ENCODE measurements at regions not wholly inside any gene's neighbourhood (a gene's known extent, or its start where the extent isn't known, plus 50 kb on each side); places are given as distances from the start of the nearest gene placed in this dataset.

DNA sequence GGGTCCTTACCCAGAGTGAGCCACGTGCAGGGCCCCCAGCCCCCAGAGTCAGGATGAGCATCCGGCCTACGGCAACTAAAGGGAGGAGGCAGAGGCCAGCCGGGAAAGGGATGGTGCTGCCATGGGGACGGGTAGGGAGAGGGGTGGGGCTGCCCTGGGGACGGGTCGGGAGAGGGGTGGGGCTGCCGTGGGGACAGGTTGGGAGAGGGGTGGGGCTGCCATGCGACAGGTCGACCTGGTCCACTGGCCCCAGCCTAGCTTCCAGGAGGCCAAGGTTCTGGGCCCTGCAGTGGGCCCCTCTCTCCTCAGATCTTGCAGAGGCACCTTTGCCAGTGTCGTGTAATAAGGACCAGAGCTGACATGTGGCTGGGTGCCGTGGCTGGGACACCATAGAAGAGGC lies 187.7 kb downstream of the BRD1 start:
- DNase-seq (ENCODE audit: low read depth): no peak

DNA sequence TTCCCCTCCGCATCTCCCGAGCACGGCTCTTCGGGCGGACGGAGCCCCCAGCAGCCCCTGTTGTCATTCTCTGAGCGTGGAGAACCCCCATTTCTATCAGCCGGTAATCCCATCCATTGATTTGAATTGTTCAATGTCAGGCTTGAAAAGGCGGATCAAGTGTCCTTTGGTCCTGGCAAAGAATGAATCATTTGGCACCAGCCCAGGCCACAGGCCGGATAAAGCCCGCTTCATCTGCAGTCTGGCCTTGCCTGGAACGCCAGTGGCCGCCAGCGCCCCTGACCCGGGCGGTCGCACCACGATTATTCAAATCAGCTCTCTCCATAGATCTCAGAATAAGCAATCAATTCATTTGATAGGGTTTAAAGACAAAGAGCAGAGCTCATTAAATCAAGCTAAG lies 188.9 kb downstream of the BRD1 start:
- peak; percentile 8 for DNase-seq (ENCODE audit: low read depth)
- in situ Hi-C loops (cut with HindIII; ENCODE audit: low sequenced_read_pairs): loop anchor here (5.0 kb wide), 1 partner anchor 46 kb away; no protein-coding TSS in a partner anchor
- H3K4me3 ChIP-seq (ENCODE audit: low read depth, low read length): no peak overlapping the region
- TF ChIP-seq, protein P1, sequence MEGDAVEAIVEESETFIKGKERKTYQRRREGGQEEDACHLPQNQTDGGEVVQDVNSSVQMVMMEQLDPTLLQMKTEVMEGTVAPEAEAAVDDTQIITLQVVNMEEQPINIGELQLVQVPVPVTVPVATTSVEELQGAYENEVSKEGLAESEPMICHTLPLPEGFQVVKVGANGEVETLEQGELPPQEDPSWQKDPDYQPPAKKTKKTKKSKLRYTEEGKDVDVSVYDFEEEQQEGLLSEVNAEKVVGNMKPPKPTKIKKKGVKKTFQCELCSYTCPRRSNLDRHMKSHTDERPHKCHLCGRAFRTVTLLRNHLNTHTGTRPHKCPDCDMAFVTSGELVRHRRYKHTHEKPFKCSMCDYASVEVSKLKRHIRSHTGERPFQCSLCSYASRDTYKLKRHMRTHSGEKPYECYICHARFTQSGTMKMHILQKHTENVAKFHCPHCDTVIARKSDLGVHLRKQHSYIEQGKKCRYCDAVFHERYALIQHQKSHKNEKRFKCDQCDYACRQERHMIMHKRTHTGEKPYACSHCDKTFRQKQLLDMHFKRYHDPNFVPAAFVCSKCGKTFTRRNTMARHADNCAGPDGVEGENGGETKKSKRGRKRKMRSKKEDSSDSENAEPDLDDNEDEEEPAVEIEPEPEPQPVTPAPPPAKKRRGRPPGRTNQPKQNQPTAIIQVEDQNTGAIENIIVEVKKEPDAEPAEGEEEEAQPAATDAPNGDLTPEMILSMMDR (IDR thresholded peaks at IDR 0.05; ENCODE audit: low read depth, low read length, missing control alignments): no peak

More for the DNA sequence above, 187.7 kb downstream of the BRD1 start:
- no peak overlapping the region for H3K4me3 ChIP-seq (ENCODE audit: low read depth, low read length)
- TF ChIP-seq, protein P1 (IDR thresholded peaks at IDR 0.05; ENCODE audit: low read depth, low read length, missing control alignments): no peak
- in situ Hi-C loops (cut with HindIII; ENCODE audit: low sequenced_read_pairs): loop anchor here (5.0 kb wide), 1 partner anchor 48 kb away; no protein-coding TSS in a partner anchor

DNA sequence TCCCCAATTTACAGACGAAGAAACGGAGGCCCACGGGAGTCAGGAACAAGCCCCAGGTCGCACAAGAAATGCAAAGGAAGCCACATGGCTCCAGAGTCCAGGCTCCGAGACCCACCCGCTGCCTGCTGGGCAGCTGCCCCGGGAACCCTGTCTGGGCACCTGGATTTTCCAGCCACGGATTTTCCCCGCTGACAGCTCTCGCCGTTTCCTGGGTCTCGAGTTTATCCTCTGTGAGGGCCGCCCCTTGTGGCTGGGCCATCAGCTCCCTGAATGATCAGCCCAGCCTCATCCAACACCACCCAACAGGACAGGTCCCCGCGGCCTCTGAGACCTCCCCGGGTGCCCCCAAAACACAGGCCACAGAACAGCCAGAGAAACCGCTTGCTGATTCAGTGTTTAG lies 189.7 kb downstream of the BRD1 start:
- in situ Hi-C loops (cut with HindIII; ENCODE audit: low sequenced_read_pairs): loop anchor here (5.0 kb wide), 1 partner anchor 46 kb away; no protein-coding TSS in a partner anchor
- DNase-seq (ENCODE audit: low read depth): no peak
- TF ChIP-seq, protein P1 (IDR thresholded peaks at IDR 0.05; ENCODE audit: low read depth, low read length, missing control alignments): no peak
- H3K4me3 ChIP-seq (ENCODE audit: low read depth, low read length): no peak overlapping the region

DNA sequence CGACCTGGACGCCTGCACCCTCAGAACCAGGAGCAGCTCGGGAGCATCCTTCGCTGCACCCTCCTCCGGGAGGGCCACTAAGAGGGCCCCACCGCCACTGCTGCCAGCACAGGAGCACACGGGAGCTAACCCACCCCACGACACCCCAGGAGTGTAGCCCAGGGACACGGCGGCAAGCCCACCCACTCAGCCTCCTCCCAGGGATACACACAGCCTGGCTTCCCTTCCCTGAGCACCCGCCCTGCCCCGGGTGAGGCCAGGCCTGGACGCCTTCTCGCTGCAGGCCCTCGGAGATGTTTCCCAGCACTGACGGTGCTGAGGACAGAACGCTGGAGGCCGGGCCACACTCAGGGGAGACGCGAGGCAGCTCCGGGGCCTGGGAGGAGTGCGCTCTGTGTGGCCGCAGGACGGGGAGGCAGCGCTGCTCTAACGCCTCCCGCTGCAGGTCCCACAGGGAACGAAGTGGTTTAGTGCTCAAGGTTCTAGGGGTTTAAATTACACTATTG lies 190.4 kb downstream of the BRD1 start:
- TF ChIP-seq, protein P1 (IDR thresholded peaks at IDR 0.05; ENCODE audit: low read depth, low read length, missing control alignments): no peak
- H3K4me3 ChIP-seq (ENCODE audit: low read depth, low read length): no peak overlapping the region
- in situ Hi-C loops (cut with HindIII; ENCODE audit: low sequenced_read_pairs): loop anchor here (5.0 kb wide), 1 partner anchor 45 kb away; no protein-coding TSS in a partner anchor
- no peak for DNase-seq (ENCODE audit: low read depth)

DNA sequence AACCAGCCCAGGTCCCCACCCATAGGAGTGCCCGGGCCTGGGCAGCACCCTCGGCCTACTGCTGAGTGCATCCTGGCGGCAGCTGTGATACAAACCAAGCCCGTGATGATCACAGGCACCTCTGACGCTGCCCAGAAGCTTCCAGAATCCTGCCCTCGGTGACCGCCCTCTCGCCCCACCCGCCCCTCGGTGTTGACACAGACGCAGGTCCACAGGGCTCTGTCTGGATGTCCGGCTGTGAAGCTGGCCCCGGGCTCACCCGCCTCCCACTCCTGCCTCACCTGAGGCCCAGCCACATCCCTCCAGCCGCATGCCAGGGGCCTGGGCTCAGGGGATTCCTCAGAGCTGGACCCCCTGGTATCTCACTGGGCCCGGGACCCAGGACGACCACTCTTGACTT lies 191.0 kb downstream of the BRD1 start:
- in situ Hi-C loops (cut with HindIII; ENCODE audit: low sequenced_read_pairs): loop anchor here (5.0 kb wide), 1 partner anchor 44 kb away; no protein-coding TSS in a partner anchor
- no peak overlapping the region for H3K4me3 ChIP-seq (ENCODE audit: low read depth, low read length)
- TF ChIP-seq, protein P1 (IDR thresholded peaks at IDR 0.05; ENCODE audit: low read depth, low read length, missing control alignments): no peak
- DNase-seq (ENCODE audit: low read depth): no peak

DNA sequence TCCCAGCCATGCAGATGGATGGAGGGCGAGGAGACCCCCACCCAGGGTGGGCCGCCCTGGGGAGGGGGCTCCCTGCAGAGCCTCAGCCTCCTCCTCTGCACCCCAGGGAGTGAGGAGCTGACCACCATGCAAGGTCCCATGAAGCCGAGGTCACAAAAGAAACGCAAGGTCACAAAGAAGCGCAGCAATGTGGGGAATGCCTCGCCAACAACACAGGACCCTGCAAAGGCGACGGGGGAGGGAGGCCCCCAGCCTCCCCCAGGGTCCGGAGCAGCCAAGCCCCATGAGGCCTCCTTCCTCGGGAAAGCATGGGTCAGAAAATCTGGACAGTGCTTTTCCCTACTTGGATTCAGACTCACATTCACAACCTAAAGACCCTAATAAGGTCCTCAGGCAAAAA lies 191.5 kb downstream of the BRD1 start:
- in situ Hi-C loops (cut with HindIII; ENCODE audit: low sequenced_read_pairs): loop anchor here (5.0 kb wide), 1 partner anchor 44 kb away; no protein-coding TSS in a partner anchor
- DNase-seq (ENCODE audit: low read depth): no peak
- H3K4me3 ChIP-seq (ENCODE audit: low read depth, low read length): no peak overlapping the region
- TF ChIP-seq, protein P1 (IDR thresholded peaks at IDR 0.05; ENCODE audit: low read depth, low read length, missing control alignments): no peak
